ENCODE measurements at regions not wholly inside any gene's neighbourhood (a gene's known extent, or its start where the extent isn't known, plus 50 kb on each side); places are given as distances from the start of the nearest gene placed in this dataset.

GRCh38 chr4:188892837-188893236, 753.6 kb downstream of the TRIML1 start:
- Mint-ChIP-seq H3K9me3 (peaks cover 5% of the 10 kb centered on the region), H3K4me3 (no peak overlapping the region), H3K27ac (no peak overlapping the region), H3K4me1 (no peaks in the 10 kb centered on the region), H3K36me3 (no peaks in the 10 kb centered on the region), H3K27me3 (no peaks in the 10 kb centered on the region)
- no peak for DNase-seq

- H3K27ac Mint-ChIP-seq, result no peak overlapping the region
- H3K4me3 Mint-ChIP-seq, result no peak overlapping the region
- DNase-seq, result no peak
- H3K36me3 Mint-ChIP-seq, result peaks cover 2% of the 10 kb centered on the region
- H3K27me3 Mint-ChIP-seq, result no peaks in the 10 kb centered on the region
- no peaks in the 10 kb centered on the region for H3K4me1 Mint-ChIP-seq
- H3K9me3 Mint-ChIP-seq, result peaks cover 9% of the 10 kb centered on the region
Measured at GRCh38 chr4:188903986-188904385, 764.7 kb downstream of the TRIML1 start.

DNA sequence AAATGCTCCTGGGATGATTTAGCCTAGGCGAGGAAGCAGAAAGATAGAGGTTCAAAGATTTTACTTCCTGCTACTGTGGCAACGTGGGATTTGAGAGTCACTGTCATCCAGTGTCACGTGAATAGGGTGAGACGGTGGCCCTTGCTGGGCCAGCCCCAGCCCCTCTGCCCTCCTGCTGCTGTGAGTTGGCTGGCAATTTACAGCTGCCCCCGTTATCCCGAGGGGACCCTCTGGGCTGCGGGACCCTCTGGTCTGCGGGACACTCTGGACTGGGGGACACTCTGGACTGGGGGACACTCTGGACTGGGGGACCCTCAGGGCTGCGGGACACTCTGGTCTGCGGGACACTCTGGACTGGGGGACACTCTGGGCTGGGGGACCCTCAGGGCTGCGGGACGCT, 765.4 kb downstream of the TRIML1 start:
- Mint-ChIP-seq H3K9me3 (peaks cover 7% of the 10 kb centered on the region), H3K36me3 (peaks cover 2% of the 10 kb centered on the region), H3K4me3 (no peak overlapping the region), H3K27me3 (no peaks in the 10 kb centered on the region), H3K27ac (no peak overlapping the region), H3K4me1 (no peaks in the 10 kb centered on the region)
- DNase-seq, result no peak

DNA sequence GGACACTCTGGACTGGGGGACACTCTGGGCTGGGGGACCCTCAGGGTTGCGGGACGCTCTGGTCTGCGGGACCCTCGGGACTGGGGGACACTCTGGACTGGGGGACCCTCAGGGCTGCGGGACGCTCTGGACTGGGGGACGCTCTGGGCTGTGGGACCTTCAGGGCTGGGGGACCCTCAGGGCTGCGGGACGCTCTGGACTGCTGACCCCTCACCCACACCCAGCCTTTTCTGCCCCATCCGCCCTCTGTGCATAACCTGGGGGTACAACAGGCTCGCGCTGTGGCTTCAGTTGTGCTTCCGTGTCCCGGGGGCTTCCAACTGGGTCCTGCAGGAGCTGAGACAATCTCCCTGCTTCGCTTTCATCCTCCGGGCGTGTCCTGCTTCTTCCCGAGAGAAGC, 766.0 kb downstream of the TRIML1 start:
- Mint-ChIP-seq H3K27me3 (no peaks in the 10 kb centered on the region), H3K36me3 (peaks cover 2% of the 10 kb centered on the region), H3K4me3 (no peak overlapping the region)

GRCh38 chr4:188911199-188911598, 772.0 kb downstream of the TRIML1 start:
- Mint-ChIP-seq H3K36me3 (no peaks in the 10 kb centered on the region), H3K9me3 (peaks cover 3% of the 10 kb centered on the region), H3K27me3 (no peaks in the 10 kb centered on the region)

More for the DNA sequence above, 766.0 kb downstream of the TRIML1 start:
- DNase-seq, result no peak
- Mint-ChIP-seq H3K27ac (no peak overlapping the region), H3K4me1 (no peaks in the 10 kb centered on the region), H3K9me3 (peaks cover 5% of the 10 kb centered on the region)

DNA sequence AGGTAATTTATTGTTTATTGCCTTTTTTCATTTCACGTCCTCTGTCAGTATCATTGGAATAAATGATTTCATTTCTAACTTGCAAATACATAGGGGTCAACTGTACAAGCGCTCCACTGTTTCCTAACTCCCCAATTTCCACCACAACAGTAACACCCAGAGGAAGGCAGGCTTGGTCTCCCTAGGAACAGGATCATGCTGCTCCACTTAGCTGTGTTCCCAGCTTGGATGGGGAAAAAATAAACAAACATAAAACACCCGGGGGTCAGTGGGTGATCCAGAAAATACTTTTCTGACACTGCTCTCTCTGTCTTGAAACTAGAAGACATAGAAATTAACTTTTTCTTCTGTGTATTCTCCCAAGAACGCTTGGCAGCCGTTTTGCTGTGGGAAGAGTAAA, 772.5 kb downstream of the TRIML1 start:
- Mint-ChIP-seq H3K4me3 (no peak overlapping the region), H3K9me3 (peaks cover 3% of the 10 kb centered on the region), H3K36me3 (no peaks in the 10 kb centered on the region), H3K4me1 (no peaks in the 10 kb centered on the region), H3K27ac (no peak overlapping the region), H3K27me3 (no peaks in the 10 kb centered on the region)
- DNase-seq, result no peak

More at GRCh38 chr4:188911199-188911598, 772.0 kb downstream of the TRIML1 start:
- DNase-seq, result no peak
- Mint-ChIP-seq H3K27ac (no peak overlapping the region), H3K4me3 (no peak overlapping the region), H3K4me1 (no peaks in the 10 kb centered on the region)

GRCh38 chr4:188915175-188915574, 775.9 kb downstream of the TRIML1 start:
- Mint-ChIP-seq H3K27me3 (no peaks in the 10 kb centered on the region), H3K27ac (no peak overlapping the region), H3K36me3 (no peaks in the 10 kb centered on the region), H3K4me3 (no peak overlapping the region), H3K9me3 (peaks cover 11% of the 10 kb centered on the region), H3K4me1 (no peaks in the 10 kb centered on the region)
- no peak for DNase-seq

GRCh38 chr4:188918787-188919186, 779.5 kb downstream of the TRIML1 start:
- Mint-ChIP-seq H3K4me1 (no peaks in the 10 kb centered on the region), H3K9me3 (peaks cover 11% of the 10 kb centered on the region), H3K4me3 (no peak overlapping the region), H3K36me3 (no peaks in the 10 kb centered on the region), H3K27me3 (no peaks in the 10 kb centered on the region), H3K27ac (no peak overlapping the region)
- DNase-seq, result no peak

- no peaks in the 10 kb centered on the region for H3K4me1 Mint-ChIP-seq
- no peak overlapping the region for H3K27ac Mint-ChIP-seq
- H3K9me3 Mint-ChIP-seq, result peaks cover 5% of the 10 kb centered on the region
- H3K4me3 Mint-ChIP-seq, result no peak overlapping the region
- DNase-seq, result no peak
- no peaks in the 10 kb centered on the region for H3K27me3 Mint-ChIP-seq
- no peaks in the 10 kb centered on the region for H3K36me3 Mint-ChIP-seq
Measured at GRCh38 chr4:188930822-188931221, 791.6 kb downstream of the TRIML1 start.

GRCh38 chr4:188934320-188934962, 795.2 kb downstream of the TRIML1 start:
- no peak overlapping the region for H3K4me3 Mint-ChIP-seq
- H3K9me3 Mint-ChIP-seq, result peaks cover 7% of the 10 kb centered on the region
- no peaks in the 10 kb centered on the region for H3K36me3 Mint-ChIP-seq
- H3K4me1 Mint-ChIP-seq, result no peaks in the 10 kb centered on the region
- no peaks in the 10 kb centered on the region for H3K27me3 Mint-ChIP-seq
- no peak overlapping the region for H3K27ac Mint-ChIP-seq
- DNase-seq, result no peak

DNA sequence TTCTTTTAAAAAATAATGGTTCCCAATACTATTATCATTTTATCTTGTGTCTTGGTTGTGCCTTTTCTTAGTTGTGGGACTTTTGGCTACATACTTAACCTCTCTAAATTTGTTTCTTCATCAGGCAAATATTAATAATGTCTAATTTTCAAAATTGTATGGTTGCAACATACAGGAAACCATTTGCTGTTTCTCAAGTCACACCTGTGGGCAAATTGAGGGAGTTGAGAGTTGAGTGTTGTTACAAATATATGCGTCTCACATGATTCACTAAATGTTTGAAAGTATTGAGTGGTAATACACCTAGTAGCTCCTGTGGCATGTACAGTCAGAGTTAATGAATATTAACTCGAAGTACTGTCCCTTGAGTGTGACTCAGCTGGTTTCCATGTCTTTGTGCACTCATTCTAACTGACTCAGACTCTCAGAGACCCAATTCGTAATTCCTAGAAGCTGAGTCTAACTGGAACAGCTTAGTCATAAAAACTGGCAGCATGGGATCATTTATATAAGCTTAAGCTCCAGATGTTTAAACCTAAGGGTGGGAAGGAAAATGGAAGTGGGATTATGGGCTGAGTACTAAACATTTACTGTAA, 802.4 kb downstream of the TRIML1 start:
- H3K27ac Mint-ChIP-seq, result no peak overlapping the region
- H3K9me3 Mint-ChIP-seq, result peaks cover 7% of the 10 kb centered on the region
- DNase-seq, result no peak
- H3K36me3 Mint-ChIP-seq, result no peaks in the 10 kb centered on the region
- no peak overlapping the region for H3K4me3 Mint-ChIP-seq
- H3K27me3 Mint-ChIP-seq, result no peaks in the 10 kb centered on the region
- H3K4me1 Mint-ChIP-seq, result no peaks in the 10 kb centered on the region

GRCh38 chr4:188942606-188943005, 803.4 kb downstream of the TRIML1 start:
- H3K36me3 Mint-ChIP-seq, result no peaks in the 10 kb centered on the region
- no peak for DNase-seq
- H3K9me3 Mint-ChIP-seq, result peaks cover 5% of the 10 kb centered on the region
- no peak overlapping the region for H3K4me3 Mint-ChIP-seq
- H3K4me1 Mint-ChIP-seq, result no peaks in the 10 kb centered on the region
- H3K27me3 Mint-ChIP-seq, result no peaks in the 10 kb centered on the region
- H3K27ac Mint-ChIP-seq, result no peak overlapping the region

- Mint-ChIP-seq H3K4me1 (no peaks in the 10 kb centered on the region), H3K9me3 (peaks cover 6% of the 10 kb centered on the region), H3K36me3 (no peaks in the 10 kb centered on the region), H3K27me3 (no peaks in the 10 kb centered on the region), H3K4me3 (no peak overlapping the region), H3K27ac (no peak overlapping the region)
- no peak for DNase-seq
Measured at GRCh38 chr4:188949596-188949995, 810.4 kb downstream of the TRIML1 start.

DNA sequence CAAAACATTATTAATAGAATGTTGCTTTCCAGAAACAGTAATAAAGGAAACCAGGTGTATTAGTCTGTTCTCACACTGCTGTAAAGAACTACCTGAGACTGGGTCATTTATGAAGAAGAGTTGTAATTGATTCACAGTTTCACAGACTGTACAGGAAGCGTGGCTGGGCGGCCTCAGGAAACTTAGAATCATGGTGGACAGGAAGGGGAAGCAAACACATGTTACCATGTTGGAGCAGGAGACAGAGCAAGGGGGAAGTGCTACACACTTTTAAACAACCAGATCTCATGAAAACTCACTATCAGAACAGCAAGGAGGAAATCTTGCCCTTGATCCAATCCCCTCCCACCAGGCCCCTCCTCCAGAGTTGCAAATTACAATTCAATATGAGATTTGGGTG, 815.8 kb downstream of the TRIML1 start:
- H3K36me3 Mint-ChIP-seq, result no peaks in the 10 kb centered on the region
- H3K27me3 Mint-ChIP-seq, result no peaks in the 10 kb centered on the region
- no peak overlapping the region for H3K27ac Mint-ChIP-seq
- DNase-seq, result no peak
- no peak overlapping the region for H3K4me3 Mint-ChIP-seq
- peaks cover 16% of the 10 kb centered on the region for H3K9me3 Mint-ChIP-seq
- H3K4me1 Mint-ChIP-seq, result no peaks in the 10 kb centered on the region

DNA sequence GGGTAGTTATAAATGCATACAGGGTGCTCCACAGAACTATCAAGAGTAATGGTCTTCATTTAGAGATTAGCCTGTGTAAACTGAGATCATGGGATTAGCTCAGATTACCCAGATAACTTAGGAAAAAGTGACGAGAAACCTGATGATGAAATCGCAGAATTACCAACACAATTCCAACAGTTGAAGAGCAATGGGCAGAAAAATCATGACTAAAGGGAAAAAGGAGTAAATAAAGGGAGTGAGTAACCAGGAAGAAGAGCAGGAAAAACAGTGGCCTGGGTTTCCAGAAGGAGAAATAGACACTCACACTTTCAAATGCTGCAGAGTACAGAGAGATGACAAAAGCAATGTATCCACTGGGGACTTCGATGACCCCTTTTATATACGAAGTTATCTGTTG, 817.3 kb downstream of the TRIML1 start:
- no peak overlapping the region for H3K27ac Mint-ChIP-seq
- H3K9me3 Mint-ChIP-seq, result peaks cover 16% of the 10 kb centered on the region
- H3K36me3 Mint-ChIP-seq, result no peaks in the 10 kb centered on the region
- H3K27me3 Mint-ChIP-seq, result no peaks in the 10 kb centered on the region
- H3K4me1 Mint-ChIP-seq, result no peaks in the 10 kb centered on the region
- H3K4me3 Mint-ChIP-seq, result no peak overlapping the region
- DNase-seq, result no peak

- Mint-ChIP-seq H3K27me3 (no peaks in the 10 kb centered on the region), H3K36me3 (no peaks in the 10 kb centered on the region), H3K4me1 (no peaks in the 10 kb centered on the region), H3K27ac (no peak overlapping the region), H3K9me3 (peaks cover 13% of the 10 kb centered on the region), H3K4me3 (no peak overlapping the region)
- no peak for DNase-seq
Measured at GRCh38 chr4:188958346-188958745, 819.1 kb downstream of the TRIML1 start.
